ENCODE measurements at regions not wholly inside any gene's neighbourhood (a gene's known extent, or its start where the extent isn't known, plus 50 kb on each side); places are given as distances from the start of the nearest gene placed in this dataset.
"Not testable (repeated sequence)": the region's sequence is repeated elsewhere in the genome, so short reads cannot be mapped to it uniquely, and the experiment has no call there.

- not testable (repeated sequence) for TF ChIP-seq CTCF (IDR thresholded peaks at IDR 0.05; ENCODE audit: low read depth, low read length); POLR2A (IDR thresholded peaks at IDR 0.05; ENCODE audit: extremely low read depth, insufficient read length)
These were observed 902.9 kb upstream of the CDH18 start for GRCh38 chr5:20890936-20891335.
